ENCODE measurements at regions not wholly inside any gene's neighbourhood (a gene's known extent, or its start where the extent isn't known, plus 50 kb on each side); places are given as distances from the start of the nearest gene placed in this dataset.

DNA sequence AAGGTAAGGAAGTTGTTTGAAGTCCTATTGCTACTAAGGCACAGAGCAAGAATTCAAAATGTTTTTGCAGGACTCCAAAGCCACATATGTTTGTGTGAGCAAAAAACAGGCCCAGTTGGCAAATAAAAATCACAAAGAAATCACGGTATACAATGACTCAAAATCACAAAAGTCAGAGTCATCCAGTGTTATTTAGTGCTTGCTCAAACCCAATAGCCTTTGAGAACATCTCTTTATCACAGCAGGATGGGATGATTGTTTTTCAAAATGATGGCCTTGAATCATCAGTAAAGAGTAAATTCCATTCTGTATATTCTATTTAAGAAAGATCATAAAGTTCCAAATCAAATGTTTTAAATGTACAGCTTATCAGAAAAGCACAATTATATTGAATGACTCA is 693.9 kb downstream of the REEP3 start:
- TF ChIP-seq, protein P1, sequence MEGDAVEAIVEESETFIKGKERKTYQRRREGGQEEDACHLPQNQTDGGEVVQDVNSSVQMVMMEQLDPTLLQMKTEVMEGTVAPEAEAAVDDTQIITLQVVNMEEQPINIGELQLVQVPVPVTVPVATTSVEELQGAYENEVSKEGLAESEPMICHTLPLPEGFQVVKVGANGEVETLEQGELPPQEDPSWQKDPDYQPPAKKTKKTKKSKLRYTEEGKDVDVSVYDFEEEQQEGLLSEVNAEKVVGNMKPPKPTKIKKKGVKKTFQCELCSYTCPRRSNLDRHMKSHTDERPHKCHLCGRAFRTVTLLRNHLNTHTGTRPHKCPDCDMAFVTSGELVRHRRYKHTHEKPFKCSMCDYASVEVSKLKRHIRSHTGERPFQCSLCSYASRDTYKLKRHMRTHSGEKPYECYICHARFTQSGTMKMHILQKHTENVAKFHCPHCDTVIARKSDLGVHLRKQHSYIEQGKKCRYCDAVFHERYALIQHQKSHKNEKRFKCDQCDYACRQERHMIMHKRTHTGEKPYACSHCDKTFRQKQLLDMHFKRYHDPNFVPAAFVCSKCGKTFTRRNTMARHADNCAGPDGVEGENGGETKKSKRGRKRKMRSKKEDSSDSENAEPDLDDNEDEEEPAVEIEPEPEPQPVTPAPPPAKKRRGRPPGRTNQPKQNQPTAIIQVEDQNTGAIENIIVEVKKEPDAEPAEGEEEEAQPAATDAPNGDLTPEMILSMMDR (IDR thresholded peaks at IDR 0.05; ENCODE audit: low read length): no peak
- TF ChIP-seq EZH2 (IDR thresholded peaks at IDR 0.05; ENCODE audit: borderline replicate concordance, low read length): no peak
